ENCODE measurements at regions not wholly inside any gene's neighbourhood (a gene's known extent, or its start where the extent isn't known, plus 50 kb on each side); places are given as distances from the start of the nearest gene placed in this dataset.
A peak's percentile ranks its signal among the peaks of the same experiment; 100 is the strongest.

DNA sequence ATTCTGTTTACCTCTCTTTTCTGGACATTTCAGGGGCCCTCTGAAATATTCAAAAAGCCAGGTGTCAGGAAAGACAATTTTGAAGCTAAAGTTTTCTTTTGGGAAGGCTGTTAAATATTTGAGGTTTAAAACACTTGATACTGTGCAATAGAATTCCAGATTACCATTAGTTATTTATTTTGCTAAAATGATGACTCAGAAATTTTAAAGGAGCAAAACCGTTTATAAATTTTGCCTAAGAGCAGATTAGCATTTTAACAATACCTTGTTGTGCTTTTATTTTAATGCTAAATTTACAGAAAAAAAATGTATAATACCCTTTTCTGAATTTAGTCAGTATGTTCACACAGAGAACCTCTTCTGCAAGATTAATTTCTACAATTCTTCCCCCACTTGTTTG lies 1159.9 kb downstream of the DSC3 start:
- Histone ChIP-seq H3K27me3 (ENCODE audit: control insufficient read depth, extremely low read depth, insufficient read depth, low read length) (no peaks in the 10 kb centered on the region), H3K9me3 (ENCODE audit: control insufficient read depth, low read depth, low read length) (no peaks in the 10 kb centered on the region), H3K79me2 (ENCODE audit: control insufficient read depth, insufficient read depth, low read length) (no peaks in the 10 kb centered on the region), H3K9me1 (ENCODE audit: control insufficient read depth, extremely low read depth, insufficient read depth, low read length) (no peaks in the 10 kb centered on the region), H3K9ac (ENCODE audit: control insufficient read depth, extremely low read depth, insufficient read depth, low read length) (no peak overlapping the region), H3K4me3 (ENCODE audit: control insufficient read depth in 2 of 3, extremely low read depth in 1 of 3, insufficient read depth in 2 of 3, low read depth in 1 of 3, low read length in 3 of 3) (no peak overlapping the region), H3K36me3 (ENCODE audit: control insufficient read depth in 2 of 2, extremely low read depth in 1 of 2, insufficient read depth in 2 of 2, low read length in 2 of 2) (no peaks in the 10 kb centered on the region), H4K20me1 (ENCODE audit: control insufficient read depth, extremely low read depth, insufficient read depth, low read length) (no peaks in the 10 kb centered on the region), H3K4me1 (ENCODE audit: control insufficient read depth, extremely low read depth, insufficient read depth, low read length) (no peaks in the 10 kb centered on the region), H2AFZ (ENCODE audit: control insufficient read depth, low read length) (no peak overlapping the region), H3K4me2 (ENCODE audit: control insufficient read depth, extremely low read depth, insufficient read depth, low read depth, low read length) (no peak overlapping the region), H3K27ac (ENCODE audit: control insufficient read depth, insufficient read depth, low read length) (no peak overlapping the region)
- TF ChIP-seq, protein P1, sequence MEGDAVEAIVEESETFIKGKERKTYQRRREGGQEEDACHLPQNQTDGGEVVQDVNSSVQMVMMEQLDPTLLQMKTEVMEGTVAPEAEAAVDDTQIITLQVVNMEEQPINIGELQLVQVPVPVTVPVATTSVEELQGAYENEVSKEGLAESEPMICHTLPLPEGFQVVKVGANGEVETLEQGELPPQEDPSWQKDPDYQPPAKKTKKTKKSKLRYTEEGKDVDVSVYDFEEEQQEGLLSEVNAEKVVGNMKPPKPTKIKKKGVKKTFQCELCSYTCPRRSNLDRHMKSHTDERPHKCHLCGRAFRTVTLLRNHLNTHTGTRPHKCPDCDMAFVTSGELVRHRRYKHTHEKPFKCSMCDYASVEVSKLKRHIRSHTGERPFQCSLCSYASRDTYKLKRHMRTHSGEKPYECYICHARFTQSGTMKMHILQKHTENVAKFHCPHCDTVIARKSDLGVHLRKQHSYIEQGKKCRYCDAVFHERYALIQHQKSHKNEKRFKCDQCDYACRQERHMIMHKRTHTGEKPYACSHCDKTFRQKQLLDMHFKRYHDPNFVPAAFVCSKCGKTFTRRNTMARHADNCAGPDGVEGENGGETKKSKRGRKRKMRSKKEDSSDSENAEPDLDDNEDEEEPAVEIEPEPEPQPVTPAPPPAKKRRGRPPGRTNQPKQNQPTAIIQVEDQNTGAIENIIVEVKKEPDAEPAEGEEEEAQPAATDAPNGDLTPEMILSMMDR (optimal IDR thresholded peaks at IDR 0.05 in 1 of 3, IDR thresholded peaks at IDR 0.05 in 1 of 3, conservative IDR thresholded peaks at IDR 0.05 in 1 of 3; ENCODE audit: extremely low read depth in 1 of 3, insufficient read depth in 2 of 3, low read length in 3 of 3): no peak
- no peak for TF ChIP-seq EZH2 (IDR thresholded peaks at IDR 0.05; ENCODE audit: low read length)
- DNase-seq (ENCODE audit: low read depth, low spot score) (no peak), FAIRE-seq (no peak)
- dilution Hi-C loops (cut with MboI; ENCODE audit: extremely low pct_ligation_motif_present, low sequenced_read_pairs): no loop called here

DNA sequence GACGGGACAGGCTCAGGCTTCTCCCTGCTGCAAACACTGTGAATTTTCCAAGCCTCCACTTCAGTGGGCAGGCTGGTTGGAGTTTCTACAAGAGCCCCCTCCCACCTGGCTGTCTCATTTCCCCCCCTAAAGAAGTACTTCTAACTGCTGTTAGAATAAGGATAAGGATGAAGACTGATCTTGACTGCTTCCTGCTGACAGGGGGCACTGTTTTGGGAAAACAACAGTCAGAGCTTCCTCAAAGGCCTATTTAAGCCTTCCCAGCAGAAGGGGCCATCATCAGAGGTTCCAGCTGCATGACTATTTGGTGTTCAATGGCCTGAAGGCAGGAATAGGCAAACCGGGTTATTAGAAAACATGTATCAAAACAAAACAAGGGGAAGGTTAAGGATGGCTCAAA lies 1162.8 kb downstream of the DSC3 start:
- no peak overlapping the region for H3K9ac ChIP-seq (ENCODE audit: control insufficient read depth, extremely low read depth, insufficient read depth, low read length)
- no peaks in the 10 kb centered on the region for H4K20me1 ChIP-seq (ENCODE audit: control insufficient read depth, extremely low read depth, insufficient read depth, low read length)
- FAIRE-seq (no peak), DNase-seq (ENCODE audit: low read depth, low spot score) (no peak)
- TF ChIP-seq EZH2 (IDR thresholded peaks at IDR 0.05; ENCODE audit: low read length): no peak
- TF ChIP-seq, protein P1 (optimal IDR thresholded peaks at IDR 0.05 in 1 of 3, IDR thresholded peaks at IDR 0.05 in 1 of 3, conservative IDR thresholded peaks at IDR 0.05 in 1 of 3; ENCODE audit: extremely low read depth in 1 of 3, insufficient read depth in 2 of 3, low read length in 3 of 3): peak in 2 of 3 experiments; percentile 4 to 9
- H3K4me2 ChIP-seq (ENCODE audit: control insufficient read depth, extremely low read depth, insufficient read depth, low read depth, low read length): no peak overlapping the region
- H3K79me2 ChIP-seq (ENCODE audit: control insufficient read depth, insufficient read depth, low read length): no peaks in the 10 kb centered on the region
- H3K36me3 ChIP-seq (ENCODE audit: control insufficient read depth in 2 of 2, extremely low read depth in 1 of 2, insufficient read depth in 2 of 2, low read length in 2 of 2): no peaks in the 10 kb centered on the region
- no peak overlapping the region for H3K4me3 ChIP-seq (ENCODE audit: control insufficient read depth in 2 of 3, extremely low read depth in 1 of 3, insufficient read depth in 2 of 3, low read depth in 1 of 3, low read length in 3 of 3)
- H3K9me1 ChIP-seq (ENCODE audit: control insufficient read depth, extremely low read depth, insufficient read depth, low read length): no peaks in the 10 kb centered on the region
- H3K27me3 ChIP-seq (ENCODE audit: control insufficient read depth, extremely low read depth, insufficient read depth, low read length): no peaks in the 10 kb centered on the region
- dilution Hi-C loops (cut with MboI; ENCODE audit: extremely low pct_ligation_motif_present, low sequenced_read_pairs): no loop called here
- H3K4me1 ChIP-seq (ENCODE audit: control insufficient read depth, extremely low read depth, insufficient read depth, low read length): no peaks in the 10 kb centered on the region
- H3K9me3 ChIP-seq (ENCODE audit: control insufficient read depth, low read depth, low read length): peaks cover 4% of the 10 kb centered on the region
- H2AFZ ChIP-seq (ENCODE audit: control insufficient read depth, low read length): no peak overlapping the region
- no peak overlapping the region for H3K27ac ChIP-seq (ENCODE audit: control insufficient read depth, insufficient read depth, low read length)

Measured in keratinocyte (primary cell).